HG03378 (cell line): ENCODE measurements at regions not wholly inside any gene's neighbourhood (a gene's known extent, or its start where the extent isn't known, plus 50 kb on each side); places are given as distances from the start of the nearest gene placed in this dataset.
"Not testable (repeated sequence)": the region's sequence is repeated elsewhere in the genome, so short reads cannot be mapped to it uniquely, and the experiment has no call there.

ENCODE experiments used
- ATAC-seq: cut with Tn5 transposase; IDR thresholded peaks from one replicate; pipeline ENCODE4 v1.9.1; 2021; ENCODE audit warnings: mild to moderate bottlenecking, moderate library complexity; ENCODE audit not compliant: unreplicated experiment

- ATAC-seq = no peak
Observed at GRCh38 chr9:78437806-78438205, 140.9 kb downstream of the PSAT1 start.

GRCh38 chr9:78438211-78438610 is 141.3 kb downstream of the PSAT1 start:
- ATAC-seq = no peak

- no peak for ATAC-seq
Observed at GRCh38 chr9:78438780-78439179, 141.9 kb downstream of the PSAT1 start.

GRCh38 chr9:78439190-78439865 is 142.4 kb downstream of the PSAT1 start:
- ATAC-seq = peak; percentile 93

GRCh38 chr9:78439866-78440830 is 143.2 kb downstream of the PSAT1 start:
- ATAC-seq = no peak

GRCh38 chr9:78441396-78441795 is 144.5 kb downstream of the PSAT1 start:
- ATAC-seq = no peak

DNA sequence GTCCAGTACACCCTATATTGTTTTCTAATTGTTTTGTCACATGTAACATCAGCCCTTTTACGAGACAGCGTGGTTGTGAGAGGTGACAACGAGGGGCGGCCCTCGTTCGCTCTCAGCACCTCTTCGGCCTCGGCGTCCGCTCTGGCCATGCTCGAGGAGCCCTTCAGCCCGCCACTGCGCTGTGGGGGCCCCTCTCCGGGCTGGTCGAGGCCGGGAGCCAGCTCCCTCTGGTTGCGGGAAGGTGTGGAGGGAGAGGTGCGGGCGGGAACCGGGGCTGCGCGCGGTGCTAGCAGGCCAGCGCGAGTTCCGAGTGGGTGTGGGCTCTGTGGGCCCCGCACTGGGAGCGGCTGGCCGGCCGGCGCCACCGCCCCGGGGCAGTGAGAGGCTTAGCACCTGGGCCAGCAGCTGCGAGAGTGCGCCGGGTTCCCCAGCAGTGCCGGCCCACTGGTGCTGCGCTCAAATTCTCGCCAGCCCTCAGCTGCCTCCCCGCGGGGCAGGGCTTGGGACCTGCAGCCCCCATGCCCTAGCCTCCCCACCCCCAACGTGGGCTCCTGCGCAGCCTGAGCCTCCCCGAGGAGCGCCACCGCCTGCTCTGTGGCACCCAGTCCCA is 145.0 kb downstream of the PSAT1 start:
- no peak for ATAC-seq

- ATAC-seq = not testable (repeated sequence)
Observed at GRCh38 chr9:78442577-78442976, 145.7 kb downstream of the PSAT1 start.

GRCh38 chr9:78443946-78444345 is 147.0 kb downstream of the PSAT1 start:
- no peak for ATAC-seq

GRCh38 chr9:78448960-78449673 is 152.2 kb downstream of the PSAT1 start:
- ATAC-seq = no peak

GRCh38 chr9:78453450-78453849 is 156.5 kb downstream of the PSAT1 start:
- no peak for ATAC-seq

- ATAC-seq = no peak
Observed at GRCh38 chr9:78462611-78463010, 165.7 kb downstream of the PSAT1 start.

- ATAC-seq = no peak
Observed at GRCh38 chr9:78463750-78464149, 166.8 kb downstream of the PSAT1 start.

DNA sequence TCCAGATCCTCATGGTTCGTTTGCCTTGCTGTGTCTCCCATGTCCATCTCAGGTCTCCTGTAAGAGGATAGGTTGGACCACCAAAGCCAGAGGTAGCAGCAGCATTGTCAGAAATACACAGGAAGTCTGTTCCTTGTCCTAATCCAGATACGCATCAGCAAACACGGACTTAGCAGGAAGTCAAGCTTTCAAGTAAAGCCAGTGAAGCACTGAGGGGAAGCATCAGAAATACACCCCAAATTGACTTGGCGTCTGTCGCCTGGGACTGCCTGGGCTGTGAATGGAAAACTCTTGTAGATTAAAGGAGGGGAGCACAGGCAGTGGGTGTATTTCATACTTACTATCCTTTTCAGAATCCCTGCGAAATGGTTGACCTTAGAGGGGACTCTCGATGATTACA is 171.3 kb downstream of the PSAT1 start:
- no peak for ATAC-seq

GRCh38 chr9:78468974-78469576 is 172.2 kb downstream of the PSAT1 start:
- no peak for ATAC-seq

- no peak for ATAC-seq
Observed at GRCh38 chr9:78470216-78470615, 173.3 kb downstream of the PSAT1 start.

- ATAC-seq = no peak
Observed at GRCh38 chr9:78470741-78471140, 173.8 kb downstream of the PSAT1 start.

- ATAC-seq = no peak
Observed at GRCh38 chr9:78472111-78472510, 175.2 kb downstream of the PSAT1 start.

DNA sequence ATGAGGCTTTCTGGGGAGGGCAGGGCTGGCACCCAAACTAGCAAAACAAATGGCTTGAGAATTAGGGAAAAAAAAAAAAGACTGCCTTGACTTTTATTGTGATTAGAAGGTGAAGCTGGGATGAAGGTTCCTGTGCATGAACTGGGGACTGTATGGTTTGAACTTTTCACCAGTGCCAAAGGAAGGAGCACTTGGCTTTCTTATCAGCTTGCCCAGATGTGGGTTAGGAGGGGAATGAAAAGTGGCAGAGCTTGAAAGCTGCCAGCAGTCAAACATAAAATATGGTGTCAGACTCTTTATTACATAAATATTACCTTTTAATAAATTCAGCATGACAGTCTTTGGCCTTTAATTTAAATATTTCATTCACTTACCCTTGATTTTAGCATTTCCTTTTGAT is 182.5 kb downstream of the PSAT1 start:
- ATAC-seq = no peak

GRCh38 chr9:78486661-78487060 is 189.7 kb downstream of the PSAT1 start:
- no peak for ATAC-seq

- no peak for ATAC-seq
Observed at GRCh38 chr9:78490231-78490630, 193.3 kb downstream of the PSAT1 start.
